Choroid plexus epithelial cell (primary cell): ENCODE measurements at regions not wholly inside any gene's neighbourhood (a gene's known extent, or its start where the extent isn't known, plus 50 kb on each side); places are given as distances from the start of the nearest gene placed in this dataset.
"Not testable (repeated sequence)": the region's sequence is repeated elsewhere in the genome, so short reads cannot be mapped to it uniquely, and the experiment has no call there.

Source experiments
- DNase-seq: peaks from one replicate; pipeline ENCODE4 v3.0.0-alpha.2; 2010; ENCODE audit warnings: low read depth
- H3K4me3 ChIP-seq: 2 replicates; pipeline ENCODE4 v1.5.1; 2011; ENCODE audit warnings: low read depth, mild to moderate bottlenecking, control low read depth, low read length, moderate library complexity
- TF ChIP-seq, protein P1 (sequence below): conservative IDR thresholded peaks from 2 replicates; pipeline ENCODE4 v1.5.1; 2011; ENCODE audit warnings: low read depth, mild to moderate bottlenecking, control low read depth, inconsistent platforms, low read length, moderate library complexity

DNA sequence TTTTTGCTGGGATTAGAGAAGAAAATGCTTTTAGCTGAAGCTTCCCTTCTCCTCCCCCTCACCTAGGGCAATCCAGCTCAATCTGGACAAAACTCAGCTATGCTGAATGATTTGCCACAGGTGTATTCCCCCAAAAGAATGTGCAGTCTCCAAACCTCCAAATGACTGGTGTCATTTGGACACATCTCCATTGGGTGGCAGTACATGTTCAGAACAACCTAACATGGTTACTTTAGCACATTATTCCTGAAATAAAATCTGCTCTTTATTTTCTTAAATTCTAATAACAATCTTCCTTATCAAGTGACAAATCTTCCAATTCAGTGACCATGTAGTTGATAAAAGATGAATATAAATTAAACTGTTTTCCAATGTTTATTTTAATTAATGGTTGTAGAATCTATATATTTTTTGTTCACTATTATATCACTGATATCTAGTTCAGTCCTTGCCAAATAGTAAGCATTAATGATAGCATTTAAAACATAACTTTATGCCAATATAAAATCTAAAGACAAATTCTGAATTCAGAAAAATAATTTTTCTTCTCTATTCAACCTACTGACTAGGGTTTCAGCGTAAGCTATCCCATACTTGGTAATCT, 61.3 kb upstream of the MOCS2 start:
- H3K4me3 ChIP-seq: no peak overlapping the region
- TF ChIP-seq, protein P1, sequence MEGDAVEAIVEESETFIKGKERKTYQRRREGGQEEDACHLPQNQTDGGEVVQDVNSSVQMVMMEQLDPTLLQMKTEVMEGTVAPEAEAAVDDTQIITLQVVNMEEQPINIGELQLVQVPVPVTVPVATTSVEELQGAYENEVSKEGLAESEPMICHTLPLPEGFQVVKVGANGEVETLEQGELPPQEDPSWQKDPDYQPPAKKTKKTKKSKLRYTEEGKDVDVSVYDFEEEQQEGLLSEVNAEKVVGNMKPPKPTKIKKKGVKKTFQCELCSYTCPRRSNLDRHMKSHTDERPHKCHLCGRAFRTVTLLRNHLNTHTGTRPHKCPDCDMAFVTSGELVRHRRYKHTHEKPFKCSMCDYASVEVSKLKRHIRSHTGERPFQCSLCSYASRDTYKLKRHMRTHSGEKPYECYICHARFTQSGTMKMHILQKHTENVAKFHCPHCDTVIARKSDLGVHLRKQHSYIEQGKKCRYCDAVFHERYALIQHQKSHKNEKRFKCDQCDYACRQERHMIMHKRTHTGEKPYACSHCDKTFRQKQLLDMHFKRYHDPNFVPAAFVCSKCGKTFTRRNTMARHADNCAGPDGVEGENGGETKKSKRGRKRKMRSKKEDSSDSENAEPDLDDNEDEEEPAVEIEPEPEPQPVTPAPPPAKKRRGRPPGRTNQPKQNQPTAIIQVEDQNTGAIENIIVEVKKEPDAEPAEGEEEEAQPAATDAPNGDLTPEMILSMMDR: peak; percentile 72
- DNase-seq: peak; percentile 72

DNA sequence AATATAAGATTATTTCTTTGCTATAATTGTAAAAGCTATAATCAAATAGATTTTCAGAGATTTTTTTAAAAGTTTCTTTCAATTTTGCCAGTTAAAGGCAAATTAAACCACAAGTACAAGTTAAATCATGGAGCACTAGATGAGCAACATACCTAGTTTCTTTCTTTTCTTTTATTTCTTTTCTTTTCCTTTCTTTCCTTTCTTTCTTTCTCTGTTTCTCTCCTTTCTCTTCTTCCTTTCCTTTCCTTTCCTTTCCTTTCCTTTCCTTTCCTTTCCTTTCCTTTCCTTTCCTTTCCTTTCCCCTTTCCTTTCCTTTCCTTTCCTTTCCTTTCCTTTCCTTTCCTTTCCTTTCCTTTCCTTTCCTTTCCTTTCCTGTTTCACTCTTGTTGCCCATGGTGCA, 62.5 kb upstream of the MOCS2 start:
- DNase-seq, H3K4me3 ChIP-seq: not testable (repeated sequence)

DNA sequence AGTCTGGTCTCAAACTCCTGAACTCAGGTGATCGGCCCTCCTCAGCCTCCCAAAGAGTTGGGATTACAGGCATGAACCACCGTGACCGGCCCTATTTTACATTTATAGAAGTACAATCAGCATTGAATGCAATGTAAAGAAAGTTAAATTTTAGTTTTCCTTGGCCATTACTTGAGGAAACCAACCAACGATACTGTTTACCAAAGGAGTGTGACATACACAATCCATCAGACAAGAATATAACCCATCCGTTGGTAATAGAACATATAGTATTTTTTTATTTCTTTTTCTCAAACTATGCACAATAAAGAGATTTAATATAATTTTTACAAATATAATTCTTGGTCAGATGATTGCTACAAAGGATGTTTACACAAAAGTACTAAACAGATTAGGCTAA, 63.1 kb upstream of the MOCS2 start:
- TF ChIP-seq, protein P1: no peak

DNA sequence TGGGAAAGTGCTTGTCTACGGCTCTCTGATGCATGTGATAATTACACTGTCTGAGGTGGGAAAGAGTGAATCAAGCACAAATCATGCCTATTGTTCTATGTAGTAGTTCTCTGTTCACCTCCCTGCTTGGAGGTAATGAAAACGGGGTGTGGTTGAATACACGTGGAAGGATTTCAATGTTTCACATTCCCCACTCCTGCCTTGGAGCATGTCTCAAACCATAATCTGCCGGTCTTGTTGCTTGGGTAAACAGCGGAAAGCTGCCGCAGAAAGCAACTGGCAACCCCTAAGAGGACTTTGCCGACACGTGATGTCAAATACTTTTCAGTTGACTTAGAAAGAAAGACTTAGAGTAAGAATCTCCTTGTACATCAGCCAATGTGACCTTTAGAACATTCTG, 63.5 kb upstream of the MOCS2 start:
- H3K4me3 ChIP-seq: no peak overlapping the region
- DNase-seq: no peak
- TF ChIP-seq, protein P1: no peak

More for the DNA sequence above, 63.1 kb upstream of the MOCS2 start:
- no peak for DNase-seq
- no peak overlapping the region for H3K4me3 ChIP-seq

DNA sequence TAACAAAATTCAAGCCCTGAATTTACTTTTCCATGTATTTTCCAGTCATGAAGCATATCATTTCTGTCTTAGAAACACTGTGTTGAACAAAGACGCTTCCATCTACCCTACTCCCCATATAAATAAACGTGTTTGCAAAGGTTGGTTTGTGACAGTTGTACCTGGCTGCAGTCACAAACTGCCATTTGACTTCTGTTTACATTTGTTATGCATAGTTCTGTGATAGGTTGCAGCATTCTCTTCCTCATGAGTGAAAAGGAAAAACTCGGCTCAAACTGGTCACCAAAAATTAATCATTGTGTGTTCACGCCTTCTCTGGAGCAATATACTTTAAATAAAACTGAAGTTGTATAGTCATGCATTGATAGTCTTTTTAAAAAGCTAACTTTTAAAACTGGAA, 69.3 kb upstream of the MOCS2 start:
- no peak overlapping the region for H3K4me3 ChIP-seq
- TF ChIP-seq, protein P1: no peak
- no peak for DNase-seq

DNA sequence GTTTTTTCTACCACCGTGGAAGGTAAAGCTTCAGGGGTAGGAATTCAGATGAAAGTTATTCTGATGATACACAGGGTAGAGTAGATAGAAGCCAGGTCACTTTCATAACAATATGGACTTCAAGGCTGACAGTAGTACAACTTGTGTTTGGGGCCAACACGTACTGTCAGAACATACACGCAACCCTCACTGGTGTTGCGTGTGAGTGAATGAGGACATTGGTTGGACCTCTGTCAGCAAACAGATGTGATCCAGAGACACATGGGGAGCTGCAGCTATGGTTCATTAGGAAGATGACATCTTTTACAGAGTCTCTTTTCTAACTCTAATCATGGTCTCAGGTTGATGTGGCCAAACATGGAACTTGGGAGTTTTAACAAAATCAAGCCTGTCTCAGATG, 70.1 kb upstream of the MOCS2 start:
- DNase-seq: no peak
- TF ChIP-seq, protein P1: no peak
- no peak overlapping the region for H3K4me3 ChIP-seq

DNA sequence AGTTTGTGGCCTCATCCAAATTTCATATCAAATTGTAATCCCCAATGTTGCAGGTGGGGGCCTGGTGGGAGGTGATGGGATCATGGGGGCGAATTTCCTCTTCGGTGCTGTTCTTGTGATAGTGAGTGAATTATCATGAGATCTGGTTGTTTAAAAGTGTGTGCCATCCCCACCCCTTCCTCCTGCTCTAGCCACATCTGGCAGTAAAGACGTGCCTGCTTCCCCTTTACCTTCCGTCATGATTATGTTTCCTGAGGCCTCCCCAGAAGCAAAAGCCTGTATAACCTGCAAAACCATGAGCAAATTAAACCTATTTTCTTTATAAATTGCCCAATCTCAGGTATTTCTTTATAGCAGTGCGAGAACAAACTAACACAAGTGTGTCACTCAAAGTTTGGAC, 71.0 kb upstream of the MOCS2 start:
- no peak overlapping the region for H3K4me3 ChIP-seq
- DNase-seq: no peak
- TF ChIP-seq, protein P1: no peak
